ENCODE measurements at regions not wholly inside any gene's neighbourhood (a gene's known extent, or its start where the extent isn't known, plus 50 kb on each side); places are given as distances from the start of the nearest gene placed in this dataset.

DNA sequence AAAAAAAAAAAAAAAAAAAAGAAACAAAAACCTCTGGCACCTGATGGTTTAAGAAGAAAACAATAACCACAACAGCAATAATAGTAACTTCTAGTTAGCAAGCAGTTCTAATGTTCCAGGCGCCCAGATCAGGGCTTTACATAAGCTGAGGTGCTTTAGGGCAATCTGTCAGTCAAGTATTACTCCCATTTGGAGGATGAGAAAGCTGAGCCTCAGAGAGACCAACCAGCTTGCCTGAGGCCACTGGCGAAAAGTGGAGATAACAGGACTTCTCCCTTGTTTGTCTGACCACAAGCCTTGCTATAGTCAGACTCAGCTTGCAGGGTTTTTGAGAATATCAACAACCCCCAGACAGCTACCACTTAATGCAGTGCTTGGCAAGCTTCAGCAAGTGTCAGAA, 83.5 kb upstream of the BOD1 start:
- no peaks in the 10 kb centered on the region for H4K20me1 ChIP-seq (ENCODE audit: insufficient read depth, low read length)
- H3K9me3 ChIP-seq (replicated peaks; ENCODE audit: insufficient read depth, low read length), result no peaks in the 10 kb centered on the region
- H3K4me2 ChIP-seq (ENCODE audit: low read depth, low read length), result no peak overlapping the region
- no peaks in the 10 kb centered on the region for H3F3A ChIP-seq (ENCODE audit: insufficient read depth, low read length)
- DNase-seq, result no peak
- H3K9me2 ChIP-seq (replicated peaks; ENCODE audit: insufficient read depth, low read length), result no peaks in the 10 kb centered on the region
- no peaks in the 10 kb centered on the region for H3K36me3 ChIP-seq (replicated peaks; ENCODE audit: insufficient read depth, low read length)
- H3K4me3 ChIP-seq (ENCODE audit: low read length), result no peak overlapping the region
- TF ChIP-seq EZH2phosphoT487 (IDR thresholded peaks at IDR 0.05; ENCODE audit: low read length) (no peak), EZH2 (optimal IDR thresholded peaks at IDR 0.05; ENCODE audit: low read depth, low read length) (no peak)
- TF ChIP-seq, protein P1, sequence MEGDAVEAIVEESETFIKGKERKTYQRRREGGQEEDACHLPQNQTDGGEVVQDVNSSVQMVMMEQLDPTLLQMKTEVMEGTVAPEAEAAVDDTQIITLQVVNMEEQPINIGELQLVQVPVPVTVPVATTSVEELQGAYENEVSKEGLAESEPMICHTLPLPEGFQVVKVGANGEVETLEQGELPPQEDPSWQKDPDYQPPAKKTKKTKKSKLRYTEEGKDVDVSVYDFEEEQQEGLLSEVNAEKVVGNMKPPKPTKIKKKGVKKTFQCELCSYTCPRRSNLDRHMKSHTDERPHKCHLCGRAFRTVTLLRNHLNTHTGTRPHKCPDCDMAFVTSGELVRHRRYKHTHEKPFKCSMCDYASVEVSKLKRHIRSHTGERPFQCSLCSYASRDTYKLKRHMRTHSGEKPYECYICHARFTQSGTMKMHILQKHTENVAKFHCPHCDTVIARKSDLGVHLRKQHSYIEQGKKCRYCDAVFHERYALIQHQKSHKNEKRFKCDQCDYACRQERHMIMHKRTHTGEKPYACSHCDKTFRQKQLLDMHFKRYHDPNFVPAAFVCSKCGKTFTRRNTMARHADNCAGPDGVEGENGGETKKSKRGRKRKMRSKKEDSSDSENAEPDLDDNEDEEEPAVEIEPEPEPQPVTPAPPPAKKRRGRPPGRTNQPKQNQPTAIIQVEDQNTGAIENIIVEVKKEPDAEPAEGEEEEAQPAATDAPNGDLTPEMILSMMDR (IDR thresholded peaks at IDR 0.05; ENCODE audit: low read length), result no peak
- H3K79me2 ChIP-seq (ENCODE audit: low read length), result no peaks in the 10 kb centered on the region
- H3K9ac ChIP-seq (ENCODE audit: low read length), result no peak overlapping the region
- H3K4me1 ChIP-seq (ENCODE audit: low read length), result peaks cover 12% of the 10 kb centered on the region
- H3K27me3 ChIP-seq (replicated peaks; ENCODE audit: insufficient read depth, low read length), result no peaks in the 10 kb centered on the region
- H2AFZ ChIP-seq (ENCODE audit: low read length), result no peak overlapping the region
- H3K27ac ChIP-seq (ENCODE audit: low read length), result no peak overlapping the region

DNA sequence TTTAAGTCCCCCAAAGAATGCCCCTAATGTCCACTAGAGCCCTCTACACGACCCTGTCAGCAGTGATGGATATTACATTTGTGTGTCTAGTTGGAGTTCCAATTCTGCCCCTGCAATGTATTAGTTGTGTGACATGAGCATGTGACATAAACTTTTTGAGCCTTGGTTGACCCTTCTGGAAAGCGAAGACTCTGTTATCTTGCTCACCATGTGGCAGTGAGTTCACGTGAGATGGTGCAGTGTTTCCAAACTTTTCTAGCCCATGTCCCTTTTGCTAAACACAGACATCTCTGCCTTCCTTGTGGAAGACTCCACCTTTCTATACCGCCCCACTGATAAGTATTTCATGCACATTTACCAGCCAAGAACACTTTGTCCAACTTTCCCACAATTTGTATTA, 87.0 kb upstream of the BOD1 start:
- no peak overlapping the region for H3K4me3 ChIP-seq (ENCODE audit: low read length)
- no peak overlapping the region for H3K9ac ChIP-seq (ENCODE audit: low read length)
- no peak for DNase-seq
- no peak overlapping the region for H2AFZ ChIP-seq (ENCODE audit: low read length)
- no peak overlapping the region for H3K4me2 ChIP-seq (ENCODE audit: low read depth, low read length)
- no peaks in the 10 kb centered on the region for H3K9me3 ChIP-seq (replicated peaks; ENCODE audit: insufficient read depth, low read length)
- no peaks in the 10 kb centered on the region for H3F3A ChIP-seq (ENCODE audit: insufficient read depth, low read length)
- H3K27ac ChIP-seq (ENCODE audit: low read length), result no peak overlapping the region
- H3K4me1 ChIP-seq (ENCODE audit: low read length), result peaks cover 2% of the 10 kb centered on the region
- TF ChIP-seq, protein P1 (IDR thresholded peaks at IDR 0.05; ENCODE audit: low read length), result no peak
- TF ChIP-seq EZH2 (optimal IDR thresholded peaks at IDR 0.05; ENCODE audit: low read depth, low read length) (no peak), EZH2phosphoT487 (IDR thresholded peaks at IDR 0.05; ENCODE audit: low read length) (no peak)
- H3K9me2 ChIP-seq (replicated peaks; ENCODE audit: insufficient read depth, low read length), result no peaks in the 10 kb centered on the region
- H3K79me2 ChIP-seq (ENCODE audit: low read length), result no peaks in the 10 kb centered on the region
- no peaks in the 10 kb centered on the region for H3K27me3 ChIP-seq (replicated peaks; ENCODE audit: insufficient read depth, low read length)
- no peaks in the 10 kb centered on the region for H4K20me1 ChIP-seq (ENCODE audit: insufficient read depth, low read length)
- H3K36me3 ChIP-seq (replicated peaks; ENCODE audit: insufficient read depth, low read length), result no peaks in the 10 kb centered on the region

DNA sequence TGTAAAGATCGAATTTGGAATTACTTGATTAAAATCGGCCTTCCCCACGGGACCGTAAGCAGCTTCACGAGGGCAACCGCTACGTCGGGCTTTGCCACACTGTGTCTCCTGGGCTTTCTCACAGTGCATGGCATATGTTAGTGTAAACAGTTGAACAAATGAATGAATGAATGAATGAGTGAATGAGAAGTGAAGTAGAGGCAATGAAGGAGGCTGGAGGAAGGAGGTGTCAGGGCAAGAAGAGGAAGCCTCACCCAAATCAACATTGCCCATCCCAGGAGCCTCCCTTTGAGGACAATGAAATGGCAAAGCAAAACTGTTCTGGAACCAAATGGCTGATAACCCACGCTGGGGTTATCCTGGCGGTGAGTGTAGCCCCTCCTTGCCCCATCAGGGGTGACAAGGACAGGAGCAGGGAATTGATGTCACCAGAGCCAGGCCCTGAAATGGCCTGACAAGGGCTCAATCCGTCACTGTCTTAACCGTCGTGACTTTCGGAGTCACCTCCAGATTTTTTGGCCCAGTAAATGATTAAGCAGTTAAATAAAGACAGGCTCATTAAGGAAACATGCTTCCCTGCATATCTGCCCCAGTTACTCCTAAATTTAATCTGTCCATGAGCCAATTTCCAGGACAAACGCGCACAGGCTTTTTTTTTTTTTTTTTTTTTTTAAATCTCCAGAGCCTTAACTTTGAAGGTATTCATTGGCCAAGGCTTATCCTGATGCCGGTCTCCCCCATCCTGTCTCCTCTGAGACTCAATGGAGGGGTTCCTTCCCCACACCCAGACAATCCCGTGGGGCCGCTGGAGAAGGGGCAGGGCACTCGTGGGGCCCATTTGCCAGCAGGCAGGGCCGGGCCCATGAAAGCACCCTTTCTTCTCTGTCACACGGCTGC, 88.4 kb upstream of the BOD1 start:
- Histone ChIP-seq H3K4me1 (ENCODE audit: low read length) (no peaks in the 10 kb centered on the region), H3K9me3 (replicated peaks; ENCODE audit: insufficient read depth, low read length) (no peaks in the 10 kb centered on the region), H3K4me2 (ENCODE audit: low read depth, low read length) (no peak overlapping the region), H3K27me3 (replicated peaks; ENCODE audit: insufficient read depth, low read length) (no peaks in the 10 kb centered on the region), H3K9ac (ENCODE audit: low read length) (no peak overlapping the region), H3K4me3 (ENCODE audit: low read length) (no peak overlapping the region), H2AFZ (ENCODE audit: low read length) (no peak overlapping the region), H3K9me2 (replicated peaks; ENCODE audit: insufficient read depth, low read length) (no peaks in the 10 kb centered on the region), H3K27ac (ENCODE audit: low read length) (no peak overlapping the region), H3K36me3 (replicated peaks; ENCODE audit: insufficient read depth, low read length) (no peaks in the 10 kb centered on the region), H3F3A (ENCODE audit: insufficient read depth, low read length) (no peaks in the 10 kb centered on the region), H3K79me2 (ENCODE audit: low read length) (no peaks in the 10 kb centered on the region), H4K20me1 (ENCODE audit: insufficient read depth, low read length) (no peaks in the 10 kb centered on the region)
- TF ChIP-seq EZH2 (optimal IDR thresholded peaks at IDR 0.05; ENCODE audit: low read depth, low read length) (no peak), EZH2phosphoT487 (IDR thresholded peaks at IDR 0.05; ENCODE audit: low read length) (no peak)
- TF ChIP-seq, protein P1 (IDR thresholded peaks at IDR 0.05; ENCODE audit: low read length), result no peak
- DNase-seq, result no peak
